Activated CD4-positive, alpha-beta T cell treated with anti-CD3 and anti-CD28 coated beads for 36 hours (primary cell): ENCODE measurements at regions not wholly inside any gene's neighbourhood (a gene's known extent, or its start where the extent isn't known, plus 50 kb on each side); places are given as distances from the start of the nearest gene placed in this dataset.

ENCODE experiments used
- ATAC-seq: fragments of 200-7000 bp; cut with Tn5 transposase; one replicate; pipeline ENCODE4 v1.10.0; 2021; ENCODE audit warnings: mild to moderate bottlenecking, moderate library complexity
- CTCF ChIA-PET: fragments of 350-600 bp; sonication (Branson Sonifier 250); formaldehyde crosslinking; loops from one replicate; lab custom pipeline; 2021; ENCODE audit warnings: antibody characterized with exemption; lab: Charles Lee
- POLR2A ChIA-PET: fragments of 350-600 bp; sonication (Branson Sonifier 250); formaldehyde crosslinking; loops from one replicate; lab custom pipeline; 2021; ENCODE audit warnings: antibody characterized with exemption, inconsistent platforms; lab: Charles Lee
- DNase-seq: peaks from one replicate; pipeline ENCODE4 v3.0.0-alpha.2; 2020
- H3K27ac Mint-ChIP-seq: one replicate; pipeline ENCODE4 v1.8.0; 2021; ENCODE audit warnings: mixed read lengths
- H3K27me3 Mint-ChIP-seq: one replicate; pipeline ENCODE4 v1.8.0; 2021; ENCODE audit warnings: mixed read lengths
- H3K36me3 Mint-ChIP-seq: one replicate; pipeline ENCODE4 v1.8.0; 2021; ENCODE audit warnings: low read depth, mixed read lengths
- H3K4me1 Mint-ChIP-seq: one replicate; pipeline ENCODE4 v1.8.0; 2021; ENCODE audit warnings: mixed read lengths
- H3K4me3 Mint-ChIP-seq: one replicate; pipeline ENCODE4 v1.8.0; 2021; ENCODE audit warnings: mild to moderate bottlenecking, moderate library complexity, mixed read lengths
- H3K9me3 Mint-ChIP-seq: one replicate; pipeline ENCODE4 v1.8.0; 2021; ENCODE audit warnings: low read depth, mixed read lengths
- intact Hi-C, 2 experiments: fragments of 100-400 bp; cut with DNase I in 1 of 2; cut with micrococcal nuclease in 1 of 2; formaldehyde crosslinking; loops; one replicate each; pipeline versions ENCODE4 v1.14.2 to v1.15.1; 2022 to 2024; cut with DNase I, micrococcal nuclease

DNA sequence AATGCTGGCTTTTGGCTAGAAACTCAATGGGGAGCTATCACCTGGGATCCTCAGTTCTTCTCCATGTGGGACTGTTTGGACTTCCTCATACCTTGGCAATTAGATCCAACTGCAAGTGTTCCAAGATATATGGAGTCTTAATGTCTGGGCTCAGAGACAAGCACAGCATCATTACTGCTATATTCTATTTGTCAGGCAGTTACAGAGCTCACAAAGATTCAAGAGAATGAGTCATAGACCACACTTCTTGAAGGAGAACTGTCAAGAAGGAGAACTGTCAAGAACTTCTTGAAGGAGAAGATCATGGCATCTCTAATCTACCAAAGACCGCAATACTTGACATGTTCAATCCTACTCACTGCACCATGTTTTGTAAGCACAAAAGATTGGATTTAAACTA lies 106.8 kb upstream of the NREP start:
- Mint-ChIP-seq H3K9me3 (peaks cover 3% of the 10 kb centered on the region), H3K27me3 (peaks cover 8% of the 10 kb centered on the region), H3K4me1 (no peaks in the 10 kb centered on the region), H3K36me3 (no peaks in the 10 kb centered on the region), H3K27ac (no peak overlapping the region), H3K4me3 (no peak overlapping the region)
- DNase-seq (no peak), ATAC-seq (no peak)
- ChIA-PET CTCF (no interaction called here), POLR2A (no interaction called here)
- intact Hi-C loops, result no loop called here

- Mint-ChIP-seq H3K27ac (no peak overlapping the region), H3K36me3 (no peaks in the 10 kb centered on the region), H3K9me3 (no peaks in the 10 kb centered on the region), H3K4me1 (no peaks in the 10 kb centered on the region), H3K4me3 (no peak overlapping the region), H3K27me3 (peaks cover 5% of the 10 kb centered on the region)
- DNase-seq (no peak), ATAC-seq (no peak)
- ChIA-PET POLR2A (no interaction called here), CTCF (no interaction called here)
- intact Hi-C loops, result loop anchor here in 1 of 2 experiments (10.0 kb wide), 1 partner anchor 285 kb away; no protein-coding TSS in a partner anchor
Observed at GRCh38 chr5:111859533-111860270, 102.7 kb upstream of the NREP start.

DNA sequence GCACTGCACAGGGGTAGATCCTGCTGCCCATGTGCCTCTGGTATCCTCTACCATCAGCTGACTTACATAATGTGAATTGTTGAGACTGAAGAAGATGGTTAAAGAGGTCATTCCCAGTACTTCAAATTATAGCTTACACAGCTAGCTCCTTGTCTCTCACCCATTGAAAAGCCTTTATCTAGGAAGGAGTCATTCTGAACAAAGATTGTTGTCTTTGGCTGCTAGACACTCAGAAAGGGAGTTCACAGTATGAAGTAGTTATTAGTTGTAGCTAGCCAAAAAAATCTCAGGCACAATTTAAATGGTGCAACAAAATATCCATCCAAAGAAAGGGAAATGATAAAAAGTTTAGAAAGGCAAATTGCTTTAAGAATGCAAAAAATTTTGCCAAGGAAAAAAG lies 102.0 kb upstream of the NREP start:
- Mint-ChIP-seq H3K36me3 (no peaks in the 10 kb centered on the region), H3K4me1 (no peaks in the 10 kb centered on the region), H3K9me3 (no peaks in the 10 kb centered on the region), H3K4me3 (no peak overlapping the region), H3K27me3 (peaks cover 5% of the 10 kb centered on the region), H3K27ac (no peak overlapping the region)
- POLR2A ChIA-PET, result no interaction called here
- intact Hi-C loops, result loop anchor here in 1 of 2 experiments (10.0 kb wide), 1 partner anchor 286 kb away; no protein-coding TSS in a partner anchor
- no peak for ATAC-seq
- DNase-seq, result no peak
- CTCF ChIA-PET, result interaction anchor here (0.6 kb wide), 1 partner anchor 33 kb away, joined by 3 read pairs; no protein-coding TSS in a partner anchor

GRCh38 chr5:111857623-111858022 lies 100.6 kb upstream of the NREP start:
- intact Hi-C loops, result loop anchor here in 1 of 2 experiments (10.0 kb wide), 1 partner anchor 287 kb away; no protein-coding TSS in a partner anchor
- Mint-ChIP-seq H3K27ac (no peak overlapping the region), H3K9me3 (no peaks in the 10 kb centered on the region), H3K4me3 (no peak overlapping the region), H3K4me1 (no peaks in the 10 kb centered on the region), H3K36me3 (no peaks in the 10 kb centered on the region), H3K27me3 (peaks cover under 1% of the 10 kb centered on the region)
- ChIA-PET POLR2A (no interaction called here), CTCF (no interaction called here)
- ATAC-seq (no peak), DNase-seq (no peak)

- H3K4me1 Mint-ChIP-seq, result no peaks in the 10 kb centered on the region
- POLR2A ChIA-PET, result no interaction called here
- no peak for DNase-seq
- H3K9me3 Mint-ChIP-seq, result no peaks in the 10 kb centered on the region
- no peak overlapping the region for H3K4me3 Mint-ChIP-seq
- H3K27ac Mint-ChIP-seq, result no peak overlapping the region
- intact Hi-C loops, result loop anchor here in 1 of 2 experiments (10.0 kb wide), 1 partner anchor 288 kb away; no protein-coding TSS in a partner anchor
- no peaks in the 10 kb centered on the region for H3K27me3 Mint-ChIP-seq
- CTCF ChIA-PET, result interaction anchor here (1.2 kb wide), 1 partner anchor 11 kb away, joined by 3 read pairs; no protein-coding TSS in a partner anchor
- no peak for ATAC-seq
- H3K36me3 Mint-ChIP-seq, result no peaks in the 10 kb centered on the region
Observed at GRCh38 chr5:111856876-111857466, 100.0 kb upstream of the NREP start.

DNA sequence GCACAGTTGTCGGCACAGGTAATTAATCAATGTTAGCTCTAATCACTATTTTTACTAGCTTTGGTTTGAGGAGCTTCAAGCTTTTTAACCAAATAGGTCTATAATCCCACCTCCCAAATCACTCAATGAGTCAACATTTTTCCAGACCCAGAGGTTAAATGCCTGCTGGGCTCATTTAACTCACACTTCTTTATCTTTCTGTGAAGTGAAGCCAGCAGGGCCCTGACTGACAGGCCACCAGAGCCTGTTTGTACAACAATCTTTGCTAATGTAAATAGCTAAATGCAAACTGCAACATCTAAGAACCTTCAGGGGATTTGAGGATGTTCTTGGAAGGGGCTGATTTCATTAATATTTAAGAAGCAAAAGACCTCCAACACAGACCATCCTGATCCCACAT lies 98.4 kb upstream of the NREP start:
- H3K27me3 Mint-ChIP-seq, result no peaks in the 10 kb centered on the region
- intact Hi-C loops, result loop anchor here in 1 of 2 experiments (10.0 kb wide), 1 partner anchor 289 kb away; no protein-coding TSS in a partner anchor
- H3K4me3 Mint-ChIP-seq, result no peak overlapping the region
- no peaks in the 10 kb centered on the region for H3K4me1 Mint-ChIP-seq
- no peak for ATAC-seq
- DNase-seq, result no peak
- no peaks in the 10 kb centered on the region for H3K9me3 Mint-ChIP-seq
- CTCF ChIA-PET, result interaction anchor here (0.7 to 1.5 kb wide), 4 partner anchors 9 to 814 kb away, joined by 3 to 4 read pairs (median 3); no protein-coding TSS in a partner anchor
- POLR2A ChIA-PET, result no interaction called here
- no peaks in the 10 kb centered on the region for H3K36me3 Mint-ChIP-seq
- H3K27ac Mint-ChIP-seq, result no peak overlapping the region

DNA sequence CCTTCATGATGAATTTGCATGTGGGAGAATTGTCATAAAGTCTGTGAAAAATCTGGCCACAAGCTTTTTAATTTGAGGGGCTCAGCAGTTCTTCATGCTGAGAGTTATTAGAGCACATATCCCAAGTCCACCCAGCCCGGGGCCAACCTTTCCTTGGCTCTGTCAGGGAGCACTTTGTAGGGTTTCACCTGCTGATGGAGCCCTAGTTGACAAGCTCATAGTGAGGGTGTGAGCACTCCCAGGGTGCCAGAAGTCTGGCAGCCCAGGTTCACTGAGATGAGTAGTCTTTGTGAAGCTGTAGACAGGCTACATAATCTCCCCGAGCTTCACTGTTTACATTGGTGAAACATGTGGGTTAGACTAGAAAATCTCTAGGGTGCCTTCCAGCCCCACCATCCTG lies 97.2 kb upstream of the NREP start:
- DNase-seq, result no peak
- Mint-ChIP-seq H3K27me3 (no peaks in the 10 kb centered on the region), H3K27ac (no peak overlapping the region), H3K36me3 (no peaks in the 10 kb centered on the region), H3K4me1 (no peaks in the 10 kb centered on the region), H3K9me3 (no peaks in the 10 kb centered on the region), H3K4me3 (no peak overlapping the region)
- ChIA-PET POLR2A (no interaction called here), CTCF (interaction anchor here (1.5 kb wide), 1 partner anchor 8 kb away, joined by 4 read pairs; no protein-coding TSS in a partner anchor)
- ATAC-seq, result no peak
- intact Hi-C loops, result loop anchor here in 1 of 2 experiments (10.0 kb wide), 1 partner anchor 291 kb away; no protein-coding TSS in a partner anchor

DNA sequence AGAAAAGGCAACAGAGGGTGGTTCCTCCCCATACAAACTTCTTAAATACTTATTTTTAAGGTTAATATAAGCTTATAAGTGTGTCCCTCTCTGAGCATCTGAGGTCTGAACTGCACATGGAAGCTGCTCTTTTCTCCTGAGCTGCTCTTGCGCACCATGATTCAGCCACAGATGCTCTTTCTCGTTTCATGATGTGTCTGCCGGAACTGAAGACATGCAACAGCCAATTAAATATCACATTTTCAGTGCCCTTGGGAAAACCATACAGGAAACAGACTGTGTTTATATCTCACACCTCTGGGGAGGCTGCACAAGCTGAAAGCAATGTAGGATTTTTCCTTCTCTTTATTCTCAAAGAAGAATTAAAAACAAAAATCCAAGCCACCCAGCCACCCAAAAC lies 96.8 kb upstream of the NREP start:
- ChIA-PET CTCF (interaction anchor here (1.5 kb wide), 1 partner anchor 8 kb away, joined by 4 read pairs; no protein-coding TSS in a partner anchor), POLR2A (no interaction called here)
- ATAC-seq (peak; percentile 51), DNase-seq (peak; percentile 9)
- Mint-ChIP-seq H3K27me3 (no peaks in the 10 kb centered on the region), H3K36me3 (no peaks in the 10 kb centered on the region), H3K4me3 (no peak overlapping the region), H3K4me1 (no peaks in the 10 kb centered on the region), H3K27ac (no peak overlapping the region), H3K9me3 (no peaks in the 10 kb centered on the region)
- intact Hi-C loops, result loop anchor here in 1 of 2 experiments (10.0 kb wide), 1 partner anchor 291 kb away; no protein-coding TSS in a partner anchor

GRCh38 chr5:111851631-111852548 lies 94.9 kb upstream of the NREP start:
- Mint-ChIP-seq H3K27me3 (no peaks in the 10 kb centered on the region), H3K27ac (no peak overlapping the region), H3K9me3 (no peaks in the 10 kb centered on the region), H3K4me1 (no peaks in the 10 kb centered on the region), H3K4me3 (no peak overlapping the region), H3K36me3 (no peaks in the 10 kb centered on the region)
- DNase-seq (no peak), ATAC-seq (no peak)
- POLR2A ChIA-PET, result no interaction called here
- intact Hi-C loops, result loop anchor here in 1 of 2 experiments (10.0 kb wide), 1 partner anchor 293 kb away; no protein-coding TSS in a partner anchor
- CTCF ChIA-PET, result interaction anchor here (1.1 kb wide), 1 partner anchor 301 kb away, joined by 6 read pairs; no protein-coding TSS in a partner anchor

DNA sequence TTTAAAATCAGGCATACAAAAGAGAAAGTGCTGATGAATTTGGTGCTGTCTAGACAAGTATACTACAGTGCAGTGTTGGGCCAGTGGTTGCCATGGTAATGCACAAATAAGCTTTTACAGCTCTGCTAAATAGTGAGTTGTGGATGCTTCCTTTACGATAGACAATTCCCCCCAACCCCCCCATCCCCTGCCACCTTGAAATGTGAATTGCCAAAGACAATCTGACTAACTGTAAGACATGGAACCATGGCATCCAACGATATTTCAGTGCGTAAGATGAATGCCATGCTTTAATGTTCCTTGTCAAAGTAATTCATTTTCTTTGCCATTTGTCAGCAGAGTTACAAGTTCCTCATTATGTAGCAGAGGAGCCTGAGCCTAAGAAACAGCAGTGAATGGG lies 91.5 kb upstream of the NREP start:
- no peaks in the 10 kb centered on the region for H3K27me3 Mint-ChIP-seq
- H3K4me1 Mint-ChIP-seq, result no peaks in the 10 kb centered on the region
- DNase-seq, result no peak
- H3K36me3 Mint-ChIP-seq, result no peaks in the 10 kb centered on the region
- ChIA-PET CTCF (no interaction called here), POLR2A (no interaction called here)
- ATAC-seq, result no peak
- H3K9me3 Mint-ChIP-seq, result no peaks in the 10 kb centered on the region
- H3K4me3 Mint-ChIP-seq, result no peak overlapping the region
- intact Hi-C loops, result no loop called here
- no peak overlapping the region for H3K27ac Mint-ChIP-seq
